ENCODE measurements at regions not wholly inside any gene's neighbourhood (a gene's known extent, or its start where the extent isn't known, plus 50 kb on each side); places are given as distances from the start of the nearest gene placed in this dataset.

DNA sequence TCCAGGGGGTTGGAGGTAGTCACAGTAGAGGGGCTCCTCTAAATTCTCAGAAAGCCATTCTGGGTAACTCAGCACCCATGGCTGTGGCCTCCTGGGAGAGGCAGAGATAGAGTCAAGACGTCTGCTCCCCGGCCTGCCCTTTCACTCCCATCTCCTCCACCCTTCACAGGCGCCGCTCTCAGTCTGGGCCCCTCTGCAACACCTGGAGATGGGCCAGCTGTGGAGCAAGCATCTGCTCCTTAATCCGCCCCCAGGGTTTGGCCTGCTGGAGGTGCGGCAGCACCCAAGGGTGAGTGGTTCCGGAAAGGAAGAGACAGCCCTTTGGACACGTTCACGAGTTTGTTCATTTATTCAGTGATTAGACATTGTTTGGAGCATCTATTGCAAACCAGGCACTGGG, 271.3 kb downstream of the BMP7 start:
- no peak for DNase-seq (ENCODE audit: low read depth)

DNA sequence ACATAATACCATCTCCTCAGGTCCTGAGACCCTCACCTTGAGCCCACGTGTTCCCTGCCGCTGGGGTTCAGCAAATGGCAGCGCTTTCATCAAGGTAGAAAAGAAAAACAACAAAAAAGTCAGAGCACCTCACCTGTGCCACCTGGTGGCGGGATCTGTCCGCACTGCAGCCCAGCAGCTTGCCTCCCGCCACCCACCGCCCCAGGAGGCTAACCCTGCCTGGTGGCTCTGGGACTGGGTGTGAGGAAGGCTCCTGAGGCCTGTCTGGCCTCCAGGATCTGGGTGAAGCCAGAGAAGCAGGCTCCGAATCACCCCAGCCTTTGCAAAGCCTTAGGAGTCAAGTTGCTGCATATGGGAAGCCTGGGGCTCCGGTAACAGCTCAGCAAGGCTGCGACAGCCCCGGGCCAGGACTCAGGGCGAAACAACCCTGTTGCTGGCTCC, 270.8 kb downstream of the BMP7 start:
- DNase-seq (ENCODE audit: low read depth) = no peak

DNA sequence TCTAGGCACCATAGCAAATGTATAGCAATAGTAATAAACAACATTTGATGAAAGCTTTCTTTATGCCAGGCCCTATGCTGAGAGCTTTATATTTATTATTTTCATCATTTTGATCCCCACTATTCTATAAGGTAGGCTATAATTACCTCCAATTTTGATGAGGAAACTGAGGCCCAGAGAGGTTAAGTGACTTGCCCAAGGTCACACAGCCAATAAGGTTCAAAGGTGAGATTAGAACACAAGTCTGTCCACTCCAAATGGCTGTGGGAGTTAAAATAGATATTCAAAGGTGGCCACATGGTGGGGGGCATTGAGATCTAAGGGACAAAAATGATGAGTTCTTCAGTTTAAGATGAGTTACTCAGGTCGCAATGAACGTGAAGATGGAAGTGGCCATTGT, 269.9 kb downstream of the BMP7 start:
- DNase-seq (ENCODE audit: low read depth) = no peak

- no peak for DNase-seq (ENCODE audit: low read depth)
Measured at GRCh38 chr20:56998438-56998837, 268.0 kb downstream of the BMP7 start.

DNA sequence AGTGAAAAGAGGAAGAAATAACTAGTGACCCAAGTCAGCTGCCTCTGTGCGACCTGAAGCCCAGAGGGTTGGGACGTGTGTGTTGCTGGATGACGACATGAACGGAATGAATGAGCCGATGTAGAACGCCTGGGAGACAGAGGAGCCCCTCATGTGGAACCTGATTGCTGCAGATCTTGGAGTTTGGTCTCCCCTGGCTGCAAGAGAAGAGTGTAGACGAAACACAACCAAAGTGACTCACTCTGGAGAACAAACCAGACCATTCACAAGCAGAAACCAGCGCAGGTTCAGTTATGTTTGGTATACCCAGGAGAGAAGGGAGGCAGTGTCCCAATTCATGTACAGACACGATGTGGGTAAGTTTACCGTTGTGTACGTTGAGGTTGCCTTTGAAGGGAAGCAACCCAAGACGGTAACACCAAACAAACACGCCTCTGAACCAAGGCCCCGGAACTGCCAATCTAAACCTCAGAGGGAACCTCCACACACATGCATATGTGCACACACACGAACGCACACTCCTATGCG, 265.9 kb downstream of the BMP7 start:
- no peak for DNase-seq (ENCODE audit: low read depth)

DNA sequence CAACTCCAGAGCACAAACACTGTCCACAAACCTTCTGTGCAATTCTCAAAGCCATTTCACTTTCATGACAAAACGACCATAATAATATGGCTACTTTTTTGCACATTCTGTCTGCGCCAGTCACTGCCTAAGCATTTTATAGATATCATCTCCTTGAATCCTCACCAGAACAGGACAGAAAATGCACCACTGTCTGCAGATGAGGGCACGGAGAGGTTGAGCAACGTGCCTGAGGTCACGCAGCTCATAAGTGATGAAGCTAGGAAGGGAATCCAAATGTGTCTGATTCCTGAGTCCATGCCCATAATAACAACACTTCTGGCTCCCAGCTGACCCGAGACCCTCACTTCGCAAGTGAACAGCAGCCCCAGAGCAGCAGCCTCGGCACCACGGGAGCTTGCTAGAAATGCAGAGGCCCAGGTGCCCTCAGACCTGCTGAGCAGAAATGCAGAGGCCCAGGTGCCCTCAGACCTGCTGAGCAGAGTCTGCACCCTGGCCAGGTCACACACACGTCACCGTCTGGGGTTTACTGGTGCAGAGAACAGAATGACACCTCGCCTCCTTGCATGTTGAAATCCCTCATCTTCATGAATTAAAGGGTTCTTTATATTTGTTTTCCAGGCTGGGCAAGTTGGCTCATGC, 265.2 kb downstream of the BMP7 start:
- no peak for DNase-seq (ENCODE audit: low read depth)

DNA sequence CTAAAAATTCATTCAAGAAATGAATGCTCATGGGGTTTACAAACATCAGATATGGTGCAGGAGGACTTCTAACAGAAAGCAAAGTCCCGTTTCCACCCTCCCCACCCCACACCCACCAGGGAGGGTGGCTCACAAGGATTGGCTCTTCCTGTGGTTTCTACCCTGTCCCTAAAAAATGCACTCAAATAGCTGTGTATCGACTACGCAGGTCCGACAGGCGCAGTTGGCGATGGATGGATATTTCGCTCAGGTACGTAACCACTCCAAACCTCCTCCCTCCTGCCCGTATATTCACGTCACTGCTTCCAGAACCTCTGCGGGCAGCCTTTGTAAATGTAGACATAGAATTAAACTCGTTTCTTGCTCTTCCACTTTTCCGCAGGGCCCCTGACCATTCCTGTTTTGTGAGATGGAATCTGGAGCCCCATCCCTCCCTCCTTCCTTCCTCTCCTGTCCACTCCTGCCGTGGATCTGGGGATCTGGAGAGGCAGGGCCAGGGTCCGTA, 264.3 kb downstream of the BMP7 start:
- no peak for DNase-seq (ENCODE audit: low read depth)

DNA sequence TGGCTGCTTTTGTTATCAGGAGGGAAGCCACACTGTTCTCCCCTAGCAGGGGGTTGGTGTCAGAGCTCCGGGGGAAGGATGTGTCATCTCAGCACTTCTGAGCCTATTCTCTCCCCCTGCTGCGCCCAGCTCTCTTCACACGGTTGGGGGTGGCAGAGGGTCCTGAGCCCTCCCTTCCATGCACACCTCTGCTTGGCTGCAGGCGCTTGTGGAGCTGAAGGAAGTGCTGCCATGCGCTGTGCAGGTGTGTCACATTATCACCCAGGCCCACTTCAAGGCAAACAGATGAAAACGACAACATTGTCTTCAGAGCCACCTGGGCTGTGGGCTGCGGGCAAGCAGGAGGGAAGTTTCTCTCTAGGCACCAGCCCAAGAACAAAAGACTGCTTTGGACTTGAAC, 263.4 kb downstream of the BMP7 start:
- no peak for DNase-seq (ENCODE audit: low read depth)

- no peak for DNase-seq (ENCODE audit: low read depth)
Measured at GRCh38 chr20:57004416-57004815, 262.0 kb downstream of the BMP7 start.

- no peak for DNase-seq (ENCODE audit: low read depth)
Measured at GRCh38 chr20:57004951-57005933, 261.2 kb downstream of the BMP7 start.

- DNase-seq (ENCODE audit: low read depth) = no peak
Measured at GRCh38 chr20:57006411-57007170, 259.9 kb downstream of the BMP7 start.

DNA sequence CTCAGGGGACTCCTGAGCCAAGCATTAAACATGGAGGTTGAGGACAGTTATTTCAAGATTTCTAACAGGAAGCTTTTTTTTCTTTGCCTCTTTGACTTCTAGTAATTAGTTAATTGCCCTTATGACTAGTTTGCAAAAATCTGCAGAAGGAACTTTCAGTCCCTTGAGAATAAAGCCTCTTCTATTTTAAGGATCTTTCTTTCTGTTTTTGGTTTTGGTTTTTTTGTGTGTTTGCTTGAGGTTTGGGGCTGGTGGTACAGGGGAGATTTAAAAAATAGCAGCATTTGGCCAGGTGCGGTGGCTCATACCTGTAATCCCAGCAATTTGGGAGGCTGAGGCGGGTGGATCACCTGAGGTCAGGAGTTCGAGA, 259.3 kb downstream of the BMP7 start:
- DNase-seq (ENCODE audit: low read depth) = no peak

- no peak for DNase-seq (ENCODE audit: low read depth)
Measured at GRCh38 chr20:57008217-57008616, 258.2 kb downstream of the BMP7 start.

DNA sequence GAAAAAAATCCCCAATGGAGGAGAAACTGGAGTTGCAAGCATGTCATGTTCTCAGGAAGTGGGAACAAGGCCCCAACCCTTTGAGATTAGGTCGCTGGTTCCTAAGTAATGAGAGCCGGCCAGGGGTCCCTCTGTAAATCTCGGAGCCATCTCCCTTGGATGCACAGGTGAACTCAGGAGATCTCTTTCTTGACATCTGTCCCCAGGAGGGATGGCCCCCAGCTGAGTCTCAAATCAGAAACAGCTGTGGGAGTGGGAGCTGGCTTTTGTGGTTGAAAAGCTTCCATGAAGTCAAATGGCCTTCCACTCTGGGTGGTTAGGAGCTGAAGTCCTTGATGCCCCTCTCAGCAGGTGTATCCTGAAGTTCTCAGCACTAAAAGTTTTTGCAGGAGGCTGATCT, 257.1 kb downstream of the BMP7 start:
- no peak for DNase-seq (ENCODE audit: low read depth)

- DNase-seq (ENCODE audit: low read depth) = no peak
Measured at GRCh38 chr20:57009775-57010174, 256.7 kb downstream of the BMP7 start.

GRCh38 chr20:57012691-57013090, 253.8 kb downstream of the BMP7 start:
- DNase-seq (ENCODE audit: low read depth) = no peak

- no peak for DNase-seq (ENCODE audit: low read depth)
Measured at GRCh38 chr20:57013217-57013616, 253.2 kb downstream of the BMP7 start.

GRCh38 chr20:57013741-57014140, 252.7 kb downstream of the BMP7 start:
- no peak for DNase-seq (ENCODE audit: low read depth)

DNA sequence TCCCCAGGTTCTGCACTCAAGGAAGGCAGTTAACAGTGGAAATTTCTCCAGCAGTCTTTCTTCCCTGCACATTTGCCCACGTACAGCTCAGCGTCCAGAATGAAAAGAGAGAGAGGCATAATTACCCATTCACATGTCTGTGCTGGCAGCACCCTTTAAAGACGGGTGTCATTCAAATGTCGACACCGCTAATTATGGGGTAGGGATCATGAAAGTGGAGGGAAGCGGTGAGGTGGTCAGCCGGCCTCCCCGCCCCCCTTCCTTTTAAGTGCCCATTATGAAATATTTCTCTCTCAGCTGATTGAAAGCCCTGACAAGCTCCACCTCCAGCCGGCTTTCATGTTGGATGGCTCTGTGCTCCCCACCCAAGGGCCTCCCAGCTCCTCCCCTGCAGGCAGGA, 246.1 kb downstream of the BMP7 start:
- DNase-seq (ENCODE audit: low read depth) = no peak

GRCh38 chr20:57022306-57022705, 244.1 kb downstream of the BMP7 start:
- DNase-seq (ENCODE audit: low read depth) = no peak

DNA sequence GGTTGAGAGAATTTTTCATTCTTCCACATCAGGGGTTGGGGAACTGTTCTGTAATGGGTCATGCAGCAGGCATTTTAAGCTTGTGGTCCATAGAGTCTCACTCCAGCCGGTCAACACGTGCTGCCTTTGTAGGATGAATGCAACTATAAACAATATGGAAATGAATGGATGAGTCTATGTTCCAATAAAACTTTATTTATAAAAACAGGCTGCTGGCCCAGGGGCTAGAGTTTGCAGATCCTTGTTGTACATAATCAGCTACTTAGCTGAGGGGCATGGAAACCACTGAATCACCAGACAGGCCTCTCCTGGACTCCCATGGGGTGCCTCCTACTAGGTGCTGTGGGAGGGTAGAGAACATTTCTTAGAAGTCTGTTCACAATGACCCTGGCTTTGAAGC, 243.4 kb downstream of the BMP7 start:
- DNase-seq (ENCODE audit: low read depth) = no peak

GRCh38 chr20:57023997-57024396, 242.4 kb downstream of the BMP7 start:
- no peak for DNase-seq (ENCODE audit: low read depth)
